ENCODE measurements at regions not wholly inside any gene's neighbourhood (a gene's known extent, or its start where the extent isn't known, plus 50 kb on each side); places are given as distances from the start of the nearest gene placed in this dataset.

DNA sequence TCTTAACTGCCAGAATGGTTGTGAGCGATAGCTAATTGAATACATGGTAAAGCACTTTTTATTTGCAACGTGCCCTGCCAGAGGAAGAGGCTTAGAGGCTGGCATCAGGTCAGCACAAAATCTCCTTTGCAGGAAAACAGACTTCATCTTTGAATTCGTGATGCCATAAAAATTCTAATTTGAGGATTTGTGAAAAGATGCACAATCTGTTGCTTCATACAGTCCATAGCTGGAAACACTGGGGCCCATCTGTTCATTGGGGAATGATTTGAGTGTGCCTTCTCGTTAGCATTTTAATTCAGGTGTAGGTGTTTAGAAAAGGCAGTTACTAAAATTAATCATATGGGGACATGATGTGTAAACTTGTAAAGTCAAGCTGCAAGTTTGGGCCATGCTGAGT lies 876.0 kb downstream of the SLC4A3 start:
- no peak overlapping the region for H3K9ac ChIP-seq (ENCODE audit: low read depth in 1 of 2, low read length in 2 of 2)
- H3K27ac ChIP-seq (ENCODE audit: low read depth in 2 of 2, low read length in 2 of 2): no peak overlapping the region
- H3K36me3 ChIP-seq (ENCODE audit: control insufficient read depth in 2 of 2, insufficient read depth in 2 of 2, low read length in 2 of 2): no peaks in the 10 kb centered on the region
- H3K4me1 ChIP-seq (ENCODE audit: control insufficient read depth in 2 of 2, insufficient read depth in 2 of 2, low read length in 2 of 2): no peaks in the 10 kb centered on the region
- H3K4me3 ChIP-seq (ENCODE audit: low read length in 2 of 2): no peak overlapping the region
- H3K9me3 ChIP-seq (ENCODE audit: control insufficient read depth in 2 of 2, low read length in 2 of 2): no peaks in the 10 kb centered on the region
- no peaks in the 10 kb centered on the region for H3K27me3 ChIP-seq (ENCODE audit: control insufficient read depth in 2 of 2, insufficient read depth in 2 of 2, low read length in 2 of 2)

GRCh38 chr2:220504938-220505503 lies 877.6 kb downstream of the SLC4A3 start:
- H3K4me1 ChIP-seq (ENCODE audit: control insufficient read depth in 2 of 2, insufficient read depth in 2 of 2, low read length in 2 of 2): no peaks in the 10 kb centered on the region
- no peaks in the 10 kb centered on the region for H3K9me3 ChIP-seq (ENCODE audit: control insufficient read depth in 2 of 2, low read length in 2 of 2)
- no peaks in the 10 kb centered on the region for H3K27me3 ChIP-seq (ENCODE audit: control insufficient read depth in 2 of 2, insufficient read depth in 2 of 2, low read length in 2 of 2)
- no peak overlapping the region for H3K9ac ChIP-seq (ENCODE audit: low read depth in 1 of 2, low read length in 2 of 2)
- H3K27ac ChIP-seq (ENCODE audit: low read depth in 2 of 2, low read length in 2 of 2): no peak overlapping the region
- H3K36me3 ChIP-seq (ENCODE audit: control insufficient read depth in 2 of 2, insufficient read depth in 2 of 2, low read length in 2 of 2): no peaks in the 10 kb centered on the region
- no peak overlapping the region for H3K4me3 ChIP-seq (ENCODE audit: low read length in 2 of 2)

DNA sequence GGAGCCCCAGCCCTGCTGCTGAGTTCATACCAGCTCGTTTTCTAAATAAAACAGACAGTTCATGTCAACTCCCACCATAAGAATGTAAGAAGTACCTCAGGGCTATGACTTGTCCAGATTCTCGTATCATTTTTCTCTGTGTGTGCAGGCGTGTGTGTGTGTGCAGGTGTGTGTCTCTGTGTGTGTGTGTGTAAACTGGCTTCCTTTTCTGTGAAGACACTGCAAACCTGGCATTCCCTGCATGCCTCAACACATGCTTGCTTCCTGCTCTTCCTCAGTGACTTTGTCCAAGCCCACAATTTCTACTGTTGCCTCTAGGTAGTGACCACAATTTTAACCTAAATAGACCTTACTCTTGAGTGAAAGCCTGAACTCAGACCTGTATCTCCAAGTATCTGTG lies 879.0 kb downstream of the SLC4A3 start:
- Histone ChIP-seq H3K36me3 (ENCODE audit: control insufficient read depth in 2 of 2, insufficient read depth in 2 of 2, low read length in 2 of 2) (no peaks in the 10 kb centered on the region), H3K27me3 (ENCODE audit: control insufficient read depth in 2 of 2, insufficient read depth in 2 of 2, low read length in 2 of 2) (no peaks in the 10 kb centered on the region), H3K27ac (ENCODE audit: low read depth in 2 of 2, low read length in 2 of 2) (no peak overlapping the region), H3K9me3 (ENCODE audit: control insufficient read depth in 2 of 2, low read length in 2 of 2) (no peaks in the 10 kb centered on the region), H3K4me1 (ENCODE audit: control insufficient read depth in 2 of 2, insufficient read depth in 2 of 2, low read length in 2 of 2) (no peaks in the 10 kb centered on the region), H3K4me3 (ENCODE audit: low read length in 2 of 2) (no peak overlapping the region), H3K9ac (ENCODE audit: low read depth in 1 of 2, low read length in 2 of 2) (no peak overlapping the region)

- Histone ChIP-seq H3K27ac (ENCODE audit: low read depth in 2 of 2, low read length in 2 of 2) (no peak overlapping the region), H3K9me3 (ENCODE audit: control insufficient read depth in 2 of 2, low read length in 2 of 2) (no peaks in the 10 kb centered on the region), H3K9ac (ENCODE audit: low read depth in 1 of 2, low read length in 2 of 2) (no peak overlapping the region), H3K4me3 (ENCODE audit: low read length in 2 of 2) (no peak overlapping the region), H3K36me3 (ENCODE audit: control insufficient read depth in 2 of 2, insufficient read depth in 2 of 2, low read length in 2 of 2) (no peaks in the 10 kb centered on the region), H3K4me1 (ENCODE audit: control insufficient read depth in 2 of 2, insufficient read depth in 2 of 2, low read length in 2 of 2) (no peaks in the 10 kb centered on the region), H3K27me3 (ENCODE audit: control insufficient read depth in 2 of 2, insufficient read depth in 2 of 2, low read length in 2 of 2) (no peaks in the 10 kb centered on the region)
Observed at GRCh38 chr2:220509096-220509757, 881.8 kb downstream of the SLC4A3 start.

DNA sequence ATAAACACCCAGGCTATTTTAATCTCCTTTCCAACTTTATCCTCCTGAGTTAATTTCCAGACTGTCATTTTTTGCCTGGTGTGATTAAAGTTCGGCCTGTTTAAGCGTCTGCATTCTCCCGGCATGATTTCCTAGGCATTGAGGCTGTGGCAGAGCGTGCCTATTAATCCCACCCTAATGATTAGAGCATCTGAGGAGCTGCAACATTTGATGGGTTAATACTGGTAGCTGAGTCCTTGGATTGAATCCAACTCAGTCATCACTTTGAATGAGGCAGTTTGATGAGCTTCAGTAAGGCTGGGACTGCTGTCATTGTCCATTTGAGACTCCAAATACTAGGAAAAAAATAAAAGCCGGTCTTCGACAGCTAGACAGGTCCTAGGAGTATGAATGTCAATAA lies 882.5 kb downstream of the SLC4A3 start:
- Histone ChIP-seq H3K9ac (ENCODE audit: low read depth in 1 of 2, low read length in 2 of 2) (no peak overlapping the region), H3K36me3 (ENCODE audit: control insufficient read depth in 2 of 2, insufficient read depth in 2 of 2, low read length in 2 of 2) (no peaks in the 10 kb centered on the region), H3K27me3 (ENCODE audit: control insufficient read depth in 2 of 2, insufficient read depth in 2 of 2, low read length in 2 of 2) (no peaks in the 10 kb centered on the region), H3K4me3 (ENCODE audit: low read length in 2 of 2) (no peak overlapping the region), H3K4me1 (ENCODE audit: control insufficient read depth in 2 of 2, insufficient read depth in 2 of 2, low read length in 2 of 2) (no peaks in the 10 kb centered on the region), H3K27ac (ENCODE audit: low read depth in 2 of 2, low read length in 2 of 2) (no peak overlapping the region), H3K9me3 (ENCODE audit: control insufficient read depth in 2 of 2, low read length in 2 of 2) (no peaks in the 10 kb centered on the region)

DNA sequence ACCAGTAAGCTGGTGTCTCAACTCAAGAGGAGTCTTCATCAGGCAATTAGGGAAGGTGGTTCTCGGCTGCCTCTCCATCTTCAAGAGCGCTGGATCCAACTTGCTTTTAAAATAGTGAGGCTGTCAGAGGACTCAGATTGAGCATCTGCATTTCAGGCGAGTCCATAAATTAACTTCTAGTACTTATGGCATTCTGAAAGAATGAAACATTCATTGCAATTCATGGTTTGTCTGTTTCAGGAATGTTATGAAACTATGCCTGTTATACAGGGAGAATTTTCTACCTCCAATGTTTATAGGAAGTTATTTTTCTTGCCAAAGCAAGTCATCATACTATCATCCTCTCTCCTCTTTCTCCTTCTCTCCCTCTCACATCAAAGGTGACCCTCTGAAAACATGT lies 883.2 kb downstream of the SLC4A3 start:
- H3K36me3 ChIP-seq (ENCODE audit: control insufficient read depth in 2 of 2, insufficient read depth in 2 of 2, low read length in 2 of 2): no peaks in the 10 kb centered on the region
- H3K27me3 ChIP-seq (ENCODE audit: control insufficient read depth in 2 of 2, insufficient read depth in 2 of 2, low read length in 2 of 2): no peaks in the 10 kb centered on the region
- no peaks in the 10 kb centered on the region for H3K9me3 ChIP-seq (ENCODE audit: control insufficient read depth in 2 of 2, low read length in 2 of 2)
- no peak overlapping the region for H3K4me3 ChIP-seq (ENCODE audit: low read length in 2 of 2)
- no peak overlapping the region for H3K27ac ChIP-seq (ENCODE audit: low read depth in 2 of 2, low read length in 2 of 2)
- no peak overlapping the region for H3K9ac ChIP-seq (ENCODE audit: low read depth in 1 of 2, low read length in 2 of 2)
- H3K4me1 ChIP-seq (ENCODE audit: control insufficient read depth in 2 of 2, insufficient read depth in 2 of 2, low read length in 2 of 2): no peaks in the 10 kb centered on the region

DNA sequence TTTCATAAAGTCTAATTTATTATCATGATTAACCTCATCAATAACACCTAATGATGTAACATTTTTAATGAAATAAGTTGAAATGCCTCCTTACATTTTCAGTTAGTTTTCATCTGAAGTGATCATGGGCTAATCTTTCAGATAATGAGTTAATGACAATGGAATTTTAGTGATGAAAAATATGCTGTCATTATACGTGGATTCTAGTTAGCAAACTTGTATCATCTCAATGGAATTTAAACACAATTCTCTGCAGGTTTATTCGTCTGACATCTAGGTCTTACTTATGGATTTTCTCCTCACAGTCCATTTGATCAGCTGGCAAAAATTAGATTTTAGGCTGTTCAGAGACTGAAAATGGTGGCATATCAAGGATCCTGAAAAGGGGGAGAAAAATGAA lies 885.0 kb downstream of the SLC4A3 start:
- Histone ChIP-seq H3K9ac (ENCODE audit: low read depth in 1 of 2, low read length in 2 of 2) (no peak overlapping the region), H3K4me1 (ENCODE audit: control insufficient read depth in 2 of 2, insufficient read depth in 2 of 2, low read length in 2 of 2) (no peaks in the 10 kb centered on the region), H3K36me3 (ENCODE audit: control insufficient read depth in 2 of 2, insufficient read depth in 2 of 2, low read length in 2 of 2) (no peaks in the 10 kb centered on the region), H3K27ac (ENCODE audit: low read depth in 2 of 2, low read length in 2 of 2) (no peak overlapping the region), H3K9me3 (ENCODE audit: control insufficient read depth in 2 of 2, low read length in 2 of 2) (no peaks in the 10 kb centered on the region), H3K4me3 (ENCODE audit: low read length in 2 of 2) (no peak overlapping the region), H3K27me3 (ENCODE audit: control insufficient read depth in 2 of 2, insufficient read depth in 2 of 2, low read length in 2 of 2) (no peaks in the 10 kb centered on the region)

DNA sequence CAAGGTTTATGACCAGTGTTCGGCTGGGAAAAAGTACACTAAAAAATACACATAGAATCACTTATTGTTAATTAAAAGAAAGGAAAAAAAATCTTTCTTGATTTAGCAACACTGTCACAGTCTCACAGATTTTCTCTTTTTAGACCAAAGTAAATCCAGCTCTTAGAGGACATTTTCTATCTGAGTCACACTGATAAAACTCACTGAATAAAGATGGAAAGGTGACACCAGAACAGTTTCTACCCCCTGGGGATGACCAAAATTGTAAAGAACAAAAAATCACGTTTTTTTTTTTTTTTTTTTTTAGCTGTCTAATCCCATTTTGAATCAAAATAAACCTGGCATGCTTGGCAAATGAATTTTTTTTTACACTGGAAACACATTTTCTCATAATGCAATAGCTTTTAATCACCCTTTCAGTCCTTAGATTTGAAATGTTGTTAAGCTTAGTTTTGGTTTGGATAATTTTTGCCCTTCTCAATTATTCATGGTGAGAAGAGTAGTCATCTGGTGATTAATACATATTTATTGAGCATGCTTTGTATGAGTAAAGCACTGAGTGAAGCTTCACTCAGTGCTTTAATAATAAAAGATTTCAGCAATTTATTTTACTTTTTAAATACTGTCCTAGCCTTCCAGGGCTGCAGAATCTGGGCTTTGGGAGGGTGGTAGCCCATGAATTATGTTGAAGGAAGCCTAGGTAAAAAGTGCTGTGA lies 886.3 kb downstream of the SLC4A3 start:
- no peaks in the 10 kb centered on the region for H3K9me3 ChIP-seq (ENCODE audit: control insufficient read depth in 2 of 2, low read length in 2 of 2)
- H3K36me3 ChIP-seq (ENCODE audit: control insufficient read depth in 2 of 2, insufficient read depth in 2 of 2, low read length in 2 of 2): no peaks in the 10 kb centered on the region
- H3K27ac ChIP-seq (ENCODE audit: low read depth in 2 of 2, low read length in 2 of 2): no peak overlapping the region
- H3K27me3 ChIP-seq (ENCODE audit: control insufficient read depth in 2 of 2, insufficient read depth in 2 of 2, low read length in 2 of 2): no peaks in the 10 kb centered on the region
- H3K9ac ChIP-seq (ENCODE audit: low read depth in 1 of 2, low read length in 2 of 2): no peak overlapping the region
- H3K4me3 ChIP-seq (ENCODE audit: low read length in 2 of 2): no peak overlapping the region
- no peaks in the 10 kb centered on the region for H3K4me1 ChIP-seq (ENCODE audit: control insufficient read depth in 2 of 2, insufficient read depth in 2 of 2, low read length in 2 of 2)

DNA sequence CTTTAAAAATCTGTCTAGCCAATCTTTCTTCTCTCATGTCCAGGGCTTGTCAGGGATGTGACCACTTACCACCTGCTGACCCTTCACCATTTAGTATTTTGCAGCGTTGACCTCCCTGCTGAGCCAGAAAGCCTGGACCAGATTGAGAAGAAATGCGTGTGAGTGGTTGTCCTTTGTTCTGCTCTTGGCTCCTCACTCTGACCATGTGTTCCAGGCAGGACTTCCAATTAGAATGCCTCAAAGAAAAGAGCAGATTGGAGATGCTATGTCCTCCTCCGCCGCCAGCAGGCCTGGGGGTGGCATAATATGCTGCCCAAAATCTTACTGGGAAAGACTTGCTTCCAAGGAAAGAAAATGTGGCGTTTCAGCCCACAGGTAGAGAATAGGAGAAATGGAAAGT lies 894.1 kb downstream of the SLC4A3 start:
- no peaks in the 10 kb centered on the region for H3K27me3 ChIP-seq (ENCODE audit: control insufficient read depth in 2 of 2, insufficient read depth in 2 of 2, low read length in 2 of 2)
- no peaks in the 10 kb centered on the region for H3K4me1 ChIP-seq (ENCODE audit: control insufficient read depth in 2 of 2, insufficient read depth in 2 of 2, low read length in 2 of 2)
- no peaks in the 10 kb centered on the region for H3K36me3 ChIP-seq (ENCODE audit: control insufficient read depth in 2 of 2, insufficient read depth in 2 of 2, low read length in 2 of 2)
- H3K9ac ChIP-seq (ENCODE audit: low read depth in 1 of 2, low read length in 2 of 2): no peak overlapping the region
- no peaks in the 10 kb centered on the region for H3K9me3 ChIP-seq (ENCODE audit: control insufficient read depth in 2 of 2, low read length in 2 of 2)
- H3K4me3 ChIP-seq (ENCODE audit: low read length in 2 of 2): no peak overlapping the region
- H3K27ac ChIP-seq (ENCODE audit: low read depth in 2 of 2, low read length in 2 of 2): no peak overlapping the region

DNA sequence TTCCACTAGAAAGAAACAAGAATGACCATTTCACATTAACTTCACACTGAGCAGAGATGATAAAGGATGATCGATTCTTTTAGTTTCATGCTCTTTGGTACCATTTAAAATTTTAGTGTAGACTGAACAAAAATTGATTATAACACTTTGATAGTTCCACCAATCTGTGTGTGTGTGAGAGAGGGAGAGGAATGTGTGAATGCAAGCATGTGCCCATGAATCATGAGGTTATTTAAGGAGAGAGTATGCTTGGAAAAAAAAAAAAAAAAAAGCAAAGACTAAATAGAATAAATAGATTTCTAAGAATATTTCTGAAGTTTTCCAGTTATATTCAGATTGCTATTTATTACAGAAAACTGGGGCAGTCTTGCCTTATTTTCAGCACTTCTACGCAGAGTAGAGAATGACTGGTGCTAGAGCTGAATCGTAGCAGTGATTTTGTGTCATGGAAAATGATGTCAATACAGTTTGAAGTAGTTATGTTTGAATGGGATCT lies 900.8 kb downstream of the SLC4A3 start:
- Histone ChIP-seq H3K9ac (ENCODE audit: low read depth in 1 of 2, low read length in 2 of 2) (no peak overlapping the region), H3K9me3 (ENCODE audit: control insufficient read depth in 2 of 2, low read length in 2 of 2) (no peaks in the 10 kb centered on the region), H3K27ac (ENCODE audit: low read depth in 2 of 2, low read length in 2 of 2) (no peak overlapping the region), H3K27me3 (ENCODE audit: control insufficient read depth in 2 of 2, insufficient read depth in 2 of 2, low read length in 2 of 2) (no peaks in the 10 kb centered on the region), H3K36me3 (ENCODE audit: control insufficient read depth in 2 of 2, insufficient read depth in 2 of 2, low read length in 2 of 2) (no peaks in the 10 kb centered on the region), H3K4me1 (ENCODE audit: control insufficient read depth in 2 of 2, insufficient read depth in 2 of 2, low read length in 2 of 2) (no peaks in the 10 kb centered on the region), H3K4me3 (ENCODE audit: low read length in 2 of 2) (no peak overlapping the region)

Data from mucosa of rectum (tissue), 2 donors.